Cardiac fibroblast (primary cell): ENCODE measurements at regions not wholly inside any gene's neighbourhood (a gene's known extent, or its start where the extent isn't known, plus 50 kb on each side); places are given as distances from the start of the nearest gene placed in this dataset.
"Not testable (repeated sequence)": the region's sequence is repeated elsewhere in the genome, so short reads cannot be mapped to it uniquely, and the experiment has no call there.

Source experiments
- DNase-seq, 2 donors: peaks; one replicate each; pipeline versions ENCODE4 v3.0.0 to v3.0.0-alpha.2; 2010; ENCODE audit warnings: low read depth in 2 of 2
- H3K4me3 ChIP-seq, 2 donors: replicated peaks in 1 of 2; 1 replicate in 1 of 2; 2 replicates in 1 of 2; pipeline ENCODE4 v1.5.1; 2011; ENCODE audit warnings: low read depth in 2 of 2, low read length in 2 of 2, mild to moderate bottlenecking in 2 of 2, moderate library complexity in 1 of 2
- CTCF ChIP-seq: IDR thresholded peaks from one replicate; pipeline ENCODE4 v1.5.1; 2011; ENCODE audit warnings: low read depth, mild to moderate bottlenecking, low read length, inconsistent platforms

- TF ChIP-seq CTCF, result peak; percentile 75
- peak overlapping the region; percentile 61 to 62 for H3K4me3 ChIP-seq
- DNase-seq, result peak; percentile 82 to 87
These were observed 84.9 kb downstream of the TRIM27 start for GRCh38 chr6:28838634-28839442.

DNA sequence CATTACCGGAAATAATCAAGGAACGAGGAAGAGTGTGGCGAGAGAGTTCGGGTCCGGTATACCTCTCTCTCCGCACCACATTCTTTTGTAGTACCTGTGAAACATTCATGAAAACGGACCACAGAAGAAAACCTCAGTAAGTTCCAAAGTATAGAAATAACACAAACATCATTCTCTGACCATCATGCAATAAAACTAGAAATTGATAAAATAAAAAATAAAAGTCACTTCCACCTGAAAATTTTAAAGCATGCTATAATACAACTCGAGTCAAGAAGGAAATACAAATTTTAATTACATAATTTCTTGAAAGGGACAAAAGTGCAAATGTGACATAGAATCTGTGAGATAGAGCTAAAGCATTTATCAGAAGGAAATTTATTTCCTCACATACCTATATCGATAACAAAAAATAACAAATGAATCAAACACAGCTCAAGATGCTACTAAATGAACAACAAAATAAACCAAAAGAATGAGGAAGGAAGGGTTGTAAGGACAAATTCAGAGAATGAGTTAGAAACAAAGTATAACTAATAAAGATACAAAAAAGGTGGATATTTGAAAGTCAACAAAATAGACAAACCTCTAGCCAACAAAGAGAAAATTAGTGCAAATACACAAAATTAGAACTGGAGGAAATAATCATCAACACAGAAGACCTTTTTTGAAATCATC, 84.2 kb downstream of the TRIM27 start:
- TF ChIP-seq CTCF, result no peak
- peak overlapping the region; percentile 61 to 62 for H3K4me3 ChIP-seq
- DNase-seq, result no peak

- H3K4me3 ChIP-seq, result no peak overlapping the region
- TF ChIP-seq CTCF, result no peak
- peak in 1 of 2 donors; percentile 3 for DNase-seq
These were observed 82.5 kb downstream of the TRIM27 start for GRCh38 chr6:28841290-28841689.

DNA sequence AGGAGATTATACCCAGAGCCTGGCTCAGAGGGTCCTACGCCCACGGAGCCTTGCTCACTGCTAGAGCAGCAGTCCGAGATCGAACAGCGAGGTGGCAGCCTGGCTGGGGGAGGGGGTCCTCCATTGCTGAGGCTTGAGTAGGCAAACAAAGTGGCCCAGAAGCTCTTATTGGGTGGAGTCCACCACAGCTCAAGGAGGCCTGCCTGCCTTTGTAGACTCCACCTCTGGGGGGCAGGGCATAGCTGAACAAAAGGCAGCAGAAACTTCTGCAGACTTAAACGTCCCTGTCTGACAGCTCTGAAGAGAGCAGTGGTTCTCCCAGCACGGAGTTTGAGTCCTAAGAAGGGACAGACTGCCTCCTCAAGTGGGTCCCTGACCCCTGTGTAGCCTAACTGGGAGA, 75.0 kb downstream of the TRIM27 start:
- DNase-seq, H3K4me3 ChIP-seq: not testable (repeated sequence)
